Sigmoid colon (tissue), 6 donors: ENCODE measurements at regions not wholly inside any gene's neighbourhood (a gene's known extent, or its start where the extent isn't known, plus 50 kb on each side); places are given as distances from the start of the nearest gene placed in this dataset.

Source experiments
- DNase-seq: peaks from one replicate; pipeline ENCODE4 v3.0.0-alpha.2; 2019
- H3K27ac ChIP-seq, 4 donors: fragments of 200-600 bp; sonication (generic); one replicate each; pipeline ENCODE4 v1.5.1; 2016 to 2019; ENCODE audit warnings: mild to moderate bottlenecking in 1 of 4
- H3K27me3 ChIP-seq, 3 donors: fragments of 200-600 bp; sonication (generic); one replicate each; pipeline ENCODE4 v1.5.1; 2019; ENCODE audit warnings: mild to moderate bottlenecking in 1 of 3
- H3K36me3 ChIP-seq, 4 donors: fragments of 200-600 bp; sonication (generic); one replicate each; pipeline ENCODE4 v1.5.1; 2016 to 2019
- H3K4me1 ChIP-seq, 4 donors: fragments of 200-600 bp; sonication (generic); one replicate each; pipeline ENCODE4 v1.5.1; 2017 to 2019
- H3K4me3 ChIP-seq, 4 donors: fragments of 200-600 bp; sonication (generic); one replicate each; pipeline ENCODE4 v1.5.1; 2017 to 2019; ENCODE audit warnings: mild to moderate bottlenecking in 2 of 4, moderate library complexity in 1 of 4
- H3K9me3 ChIP-seq, 4 donors: fragments of 200-600 bp in 3 of 4; sonication (generic) in 3 of 4; one replicate each; pipeline versions ENCODE4 v1.5.1 to v1.6.1; 2013 to 2019
- CTCF ChIP-seq, 4 experiments: fragments of 450-650 bp in 3 of 4; fragments of 200-600 bp in 1 of 4; IDR thresholded peaks; one replicate each; pipeline ENCODE4 v1.5.1; 2016 to 2019; ENCODE audit warnings: antibody characterized with exemption in 4 of 4, mild to moderate bottlenecking in 3 of 4, moderate library complexity in 2 of 4
- EP300 ChIP-seq, 4 donors: sonication (generic); formaldehyde crosslinking; IDR thresholded peaks; one replicate each; pipeline ENCODE4 v1.6.1; 2017; ENCODE audit warnings: antibody characterized with exemption in 4 of 4
- POLR2A ChIP-seq, 2 donors: fragments of 450-650 bp; IDR thresholded peaks; one replicate each; pipeline ENCODE4 v1.6.1; 2016; ENCODE audit warnings: antibody characterized with exemption in 2 of 2, mild to moderate bottlenecking in 2 of 2, moderate library complexity in 2 of 2
- POLR2AphosphoS5 ChIP-seq, 4 donors: sonication (generic); formaldehyde crosslinking; IDR thresholded peaks; one replicate each; pipeline ENCODE4 v1.6.1; 2017; ENCODE audit warnings: antibody characterized with exemption in 4 of 4
- WGBS, 2 donors: extraction: QIAGEN DNeasy Blood & Tissue Kit; methylation state at CpG; one replicate each; pipeline ENCODE4 v1.1.7; 2013; 5-methylcytosine and 5-hydroxymethylcytosine counted together
- intact Hi-C: fragments of 100-400 bp; cut with DNase I; formaldehyde crosslinking; loops from one replicate; pipeline ENCODE4 v1.15.1; 2023
- donor health status: healthy with polysubstance abuse.
- donor health status: healthy.

GRCh38 chr6:87922947-87923330 lies 124.7 kb upstream of the SPACA1 start:
- 27 to 65% methylated on average over 2 of the region's 2 CpGs for WGBS, 2 donors
- Histone ChIP-seq H3K36me3 (no peaks in the 10 kb centered on the region), H3K9me3 (no peaks in the 10 kb centered on the region), H3K27me3 (no peaks in the 10 kb centered on the region), H3K4me1 (no peaks in the 10 kb centered on the region), H3K27ac (no peak overlapping the region), H3K4me3 (no peak overlapping the region)
- DNase-seq: no peak
- intact Hi-C loops: no loop called here
- no peak for TF ChIP-seq POLR2A (IDR thresholded peaks at IDR 0.05)
- no peak for TF ChIP-seq CTCF (IDR thresholded peaks at IDR 0.05)
- no peak for TF ChIP-seq POLR2AphosphoS5 (IDR thresholded peaks at IDR 0.05)
- no peak for TF ChIP-seq EP300 (IDR thresholded peaks at IDR 0.05)

- Histone ChIP-seq H3K27me3 (no peaks in the 10 kb centered on the region), H3K4me1 (no peaks in the 10 kb centered on the region), H3K9me3 (no peaks in the 10 kb centered on the region), H3K27ac (no peak overlapping the region), H3K36me3 (no peaks in the 10 kb centered on the region), H3K4me3 (no peak overlapping the region)
- 75 to 83% methylated on average over 2 of the region's 2 CpGs for WGBS, 2 donors
- intact Hi-C loops: no loop called here
- TF ChIP-seq POLR2A (IDR thresholded peaks at IDR 0.05) (no peak), CTCF (IDR thresholded peaks at IDR 0.05) (no peak)
- no peak for DNase-seq
Observed at GRCh38 chr6:87922196-87922946, 125.3 kb upstream of the SPACA1 start.

GRCh38 chr6:87921034-87921433 lies 126.6 kb upstream of the SPACA1 start:
- intact Hi-C loops: no loop called here
- Histone ChIP-seq H3K27me3 (no peaks in the 10 kb centered on the region), H3K4me3 (no peak overlapping the region), H3K27ac (no peak overlapping the region), H3K4me1 (no peaks in the 10 kb centered on the region), H3K9me3 (no peaks in the 10 kb centered on the region), H3K36me3 (no peaks in the 10 kb centered on the region)
- DNase-seq: no peak
- 99% methylated on average over 1 of the region's 1 CpG for WGBS, 2 donors
- TF ChIP-seq POLR2A (IDR thresholded peaks at IDR 0.05): no peak
- no peak for TF ChIP-seq CTCF (IDR thresholded peaks at IDR 0.05)
- no peak for TF ChIP-seq POLR2AphosphoS5 (IDR thresholded peaks at IDR 0.05)
- TF ChIP-seq EP300 (IDR thresholded peaks at IDR 0.05): no peak

- no peaks in the 10 kb centered on the region for H3K27me3 ChIP-seq
- H3K4me1 ChIP-seq: no peaks in the 10 kb centered on the region
- DNase-seq: no peak
- intact Hi-C loops: no loop called here
- no peaks in the 10 kb centered on the region for H3K9me3 ChIP-seq
- no peaks in the 10 kb centered on the region for H3K36me3 ChIP-seq
- TF ChIP-seq EP300 (IDR thresholded peaks at IDR 0.05): no peak
- TF ChIP-seq POLR2A (IDR thresholded peaks at IDR 0.05): no peak
- TF ChIP-seq CTCF (IDR thresholded peaks at IDR 0.05): no peak
- TF ChIP-seq POLR2AphosphoS5 (IDR thresholded peaks at IDR 0.05): no peak
- H3K27ac ChIP-seq: no peak overlapping the region
- 88 to 90% methylated on average over 3 of the region's 3 CpGs for WGBS, 2 donors
- no peak overlapping the region for H3K4me3 ChIP-seq
Observed at GRCh38 chr6:87920245-87920644, 127.4 kb upstream of the SPACA1 start.

GRCh38 chr6:87919416-87919815 lies 128.2 kb upstream of the SPACA1 start:
- H3K9me3 ChIP-seq: no peaks in the 10 kb centered on the region
- no peaks in the 10 kb centered on the region for H3K36me3 ChIP-seq
- H3K27ac ChIP-seq: no peak overlapping the region
- H3K4me3 ChIP-seq: no peak overlapping the region
- TF ChIP-seq POLR2A (IDR thresholded peaks at IDR 0.05) (no peak), CTCF (IDR thresholded peaks at IDR 0.05) (no peak), EP300 (IDR thresholded peaks at IDR 0.05) (no peak), POLR2AphosphoS5 (IDR thresholded peaks at IDR 0.05) (no peak)
- 91 to 98% methylated on average over 1 of the region's 1 CpG for whole genome bisulfite sequencing, 2 donors
- intact Hi-C loops: no loop called here
- no peak for DNase-seq
- H3K4me1 ChIP-seq: no peaks in the 10 kb centered on the region
- no peaks in the 10 kb centered on the region for H3K27me3 ChIP-seq
